Nephron progenitor cell (in vitro differentiated cells): ENCODE measurements at regions not wholly inside any gene's neighbourhood (a gene's known extent, or its start where the extent isn't known, plus 50 kb on each side); places are given as distances from the start of the nearest gene placed in this dataset.

ENCODE experiments used
- DNase-seq: peaks from one replicate; pipeline ENCODE4 v3.0.0; 2021
- H3K27ac Mint-ChIP-seq: 2 replicates; pipeline ENCODE4 v1.8.0; 2021; ENCODE audit warnings: mild to moderate bottlenecking, moderate library complexity, mixed read lengths
- H3K27me3 Mint-ChIP-seq: 2 replicates; pipeline ENCODE4 v1.8.0; 2021; ENCODE audit warnings: mild to moderate bottlenecking, low read depth, mixed read lengths; ENCODE audit not compliant: poor library complexity
- H3K36me3 Mint-ChIP-seq: 2 replicates; pipeline ENCODE4 v1.8.0; 2021; ENCODE audit warnings: low read depth, mixed read lengths
- H3K4me1 Mint-ChIP-seq: 2 replicates; pipeline ENCODE4 v1.8.0; 2021; ENCODE audit warnings: mixed read lengths
- H3K4me3 Mint-ChIP-seq: 2 replicates; pipeline ENCODE4 v1.8.0; 2021; ENCODE audit warnings: mild to moderate bottlenecking, moderate library complexity, mixed read lengths
- H3K9me3 Mint-ChIP-seq: 2 replicates; pipeline ENCODE4 v1.8.0; 2021; ENCODE audit warnings: mild to moderate bottlenecking, moderate library complexity, mixed read lengths
- TF ChIP-seq, protein P1 (sequence below): fragments of 200-600 bp; sonication (generic); IDR thresholded peaks from 2 replicates; pipeline ENCODE4 v1.5.0; 2021; ENCODE audit warnings: antibody characterized with exemption

DNA sequence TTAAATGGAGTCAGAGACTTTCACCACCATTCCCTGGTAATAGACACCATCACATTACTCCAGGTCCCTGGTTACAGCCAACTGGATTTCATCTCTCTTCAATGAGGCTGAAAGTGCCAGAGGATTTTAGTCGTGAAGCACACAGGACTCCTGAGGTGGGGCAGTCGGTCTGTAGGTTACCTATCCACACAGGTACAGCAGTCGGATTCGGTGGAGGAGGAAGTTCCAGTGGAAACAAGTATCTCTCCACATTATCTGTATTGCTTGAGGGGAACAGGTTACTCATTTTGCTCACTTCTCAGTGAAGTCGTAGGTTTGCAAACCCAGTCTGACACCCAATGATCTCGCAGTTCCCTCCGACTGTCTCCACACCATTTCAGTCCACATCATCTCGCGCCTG lies 82.3 kb upstream of the TMEM45B start:
- no peak overlapping the region for H3K27ac Mint-ChIP-seq
- peaks cover 63% of the 10 kb centered on the region for H3K4me1 Mint-ChIP-seq
- H3K9me3 Mint-ChIP-seq = peaks cover 14% of the 10 kb centered on the region
- DNase-seq = no peak
- no peak overlapping the region for H3K4me3 Mint-ChIP-seq
- TF ChIP-seq, protein P1, sequence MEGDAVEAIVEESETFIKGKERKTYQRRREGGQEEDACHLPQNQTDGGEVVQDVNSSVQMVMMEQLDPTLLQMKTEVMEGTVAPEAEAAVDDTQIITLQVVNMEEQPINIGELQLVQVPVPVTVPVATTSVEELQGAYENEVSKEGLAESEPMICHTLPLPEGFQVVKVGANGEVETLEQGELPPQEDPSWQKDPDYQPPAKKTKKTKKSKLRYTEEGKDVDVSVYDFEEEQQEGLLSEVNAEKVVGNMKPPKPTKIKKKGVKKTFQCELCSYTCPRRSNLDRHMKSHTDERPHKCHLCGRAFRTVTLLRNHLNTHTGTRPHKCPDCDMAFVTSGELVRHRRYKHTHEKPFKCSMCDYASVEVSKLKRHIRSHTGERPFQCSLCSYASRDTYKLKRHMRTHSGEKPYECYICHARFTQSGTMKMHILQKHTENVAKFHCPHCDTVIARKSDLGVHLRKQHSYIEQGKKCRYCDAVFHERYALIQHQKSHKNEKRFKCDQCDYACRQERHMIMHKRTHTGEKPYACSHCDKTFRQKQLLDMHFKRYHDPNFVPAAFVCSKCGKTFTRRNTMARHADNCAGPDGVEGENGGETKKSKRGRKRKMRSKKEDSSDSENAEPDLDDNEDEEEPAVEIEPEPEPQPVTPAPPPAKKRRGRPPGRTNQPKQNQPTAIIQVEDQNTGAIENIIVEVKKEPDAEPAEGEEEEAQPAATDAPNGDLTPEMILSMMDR = no peak
- H3K27me3 Mint-ChIP-seq = peaks cover 21% of the 10 kb centered on the region
- H3K36me3 Mint-ChIP-seq = no peaks in the 10 kb centered on the region

DNA sequence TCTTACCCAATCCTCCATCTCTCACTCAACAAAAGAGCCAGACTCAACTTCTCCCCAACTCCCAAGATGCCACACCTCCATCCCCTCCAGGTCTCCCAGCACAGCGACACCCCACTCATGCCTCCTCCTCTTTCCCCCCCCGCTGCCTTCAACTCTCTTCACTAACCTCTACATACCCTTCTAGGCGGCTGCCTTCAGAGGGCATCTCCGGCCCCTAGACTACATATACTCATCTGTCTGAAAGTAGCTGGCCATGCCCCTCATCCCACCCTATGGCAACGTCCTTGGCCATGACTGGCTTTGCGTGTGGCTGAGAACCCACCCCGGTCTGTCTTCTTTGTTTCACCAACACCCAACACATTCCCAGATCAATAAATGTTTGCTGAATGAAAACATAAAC lies 81.7 kb upstream of the TMEM45B start:
- TF ChIP-seq, protein P1 = no peak
- no peak for DNase-seq
- Mint-ChIP-seq H3K27ac (no peak overlapping the region), H3K27me3 (peaks cover 18% of the 10 kb centered on the region), H3K9me3 (peaks cover 14% of the 10 kb centered on the region), H3K4me3 (no peak overlapping the region), H3K4me1 (peaks cover 69% of the 10 kb centered on the region), H3K36me3 (no peaks in the 10 kb centered on the region)

DNA sequence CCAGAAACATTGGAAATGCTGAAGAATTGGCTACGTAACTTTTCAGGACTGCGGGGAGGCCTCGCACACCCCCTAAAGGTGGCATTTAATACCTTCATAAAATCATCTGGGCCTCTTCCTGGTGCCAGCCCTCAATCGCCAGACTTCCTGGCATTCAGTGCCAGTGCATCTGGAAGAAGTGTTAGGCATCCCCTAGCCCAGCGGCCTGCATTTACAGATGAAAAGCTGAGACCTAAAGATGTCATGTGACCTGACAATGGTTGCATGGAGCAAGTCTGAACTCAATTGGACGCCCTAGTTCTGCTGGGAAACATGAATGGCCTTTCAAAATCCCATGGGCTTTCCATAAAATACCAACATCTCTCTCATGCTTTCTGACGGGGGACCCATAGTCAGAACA lies 81.0 kb upstream of the TMEM45B start:
- H3K27ac Mint-ChIP-seq = no peak overlapping the region
- DNase-seq = no peak
- no peak overlapping the region for H3K4me3 Mint-ChIP-seq
- peaks cover 66% of the 10 kb centered on the region for H3K4me1 Mint-ChIP-seq
- peaks cover 18% of the 10 kb centered on the region for H3K27me3 Mint-ChIP-seq
- H3K36me3 Mint-ChIP-seq = no peaks in the 10 kb centered on the region
- TF ChIP-seq, protein P1 = no peak
- peaks cover 14% of the 10 kb centered on the region for H3K9me3 Mint-ChIP-seq

DNA sequence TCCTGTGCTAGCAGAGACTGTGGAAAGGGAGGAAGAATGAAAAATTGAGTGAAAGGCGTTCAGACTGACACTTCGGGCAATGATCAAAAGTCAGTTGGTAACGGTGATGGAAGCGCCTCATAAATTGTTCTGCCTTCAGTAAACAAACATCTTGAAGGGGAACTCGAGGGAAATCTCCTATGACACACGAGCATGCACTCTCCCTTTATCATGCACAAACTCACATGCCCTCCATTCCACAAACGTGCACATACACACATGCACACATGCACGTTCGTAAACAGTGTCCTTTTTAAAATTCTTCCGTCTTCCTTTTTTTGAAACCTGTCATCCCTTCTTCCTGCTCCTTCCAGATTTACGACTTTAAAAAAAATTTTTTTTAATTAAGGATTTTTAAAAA lies 77.8 kb upstream of the TMEM45B start:
- TF ChIP-seq, protein P1 = no peak
- Mint-ChIP-seq H3K4me1 (peaks cover 56% of the 10 kb centered on the region), H3K27me3 (peaks cover 17% of the 10 kb centered on the region), H3K27ac (no peak overlapping the region), H3K9me3 (peaks cover 14% of the 10 kb centered on the region), H3K4me3 (peak overlapping the region; percentile 10), H3K36me3 (no peaks in the 10 kb centered on the region)
- DNase-seq = no peak

DNA sequence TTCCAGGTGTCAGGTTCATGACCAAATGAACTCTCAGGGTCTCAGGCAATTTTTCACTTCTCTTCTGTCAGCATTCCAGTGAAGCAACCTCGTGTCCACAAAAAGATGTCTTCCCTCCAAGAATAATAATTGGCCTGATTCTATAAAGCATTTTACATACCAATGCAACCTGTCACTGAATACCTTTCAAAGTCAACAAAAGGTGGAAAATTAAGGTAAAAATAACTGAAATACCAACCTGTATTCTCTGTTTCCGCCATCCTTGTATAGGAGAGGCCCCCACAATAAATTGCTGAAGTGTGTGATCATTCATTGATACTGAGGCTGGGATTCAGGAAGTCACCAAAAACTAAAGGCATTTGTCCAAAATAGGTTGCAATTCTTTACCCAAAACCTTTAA lies 77.4 kb upstream of the TMEM45B start:
- TF ChIP-seq, protein P1 = no peak
- Mint-ChIP-seq H3K27ac (no peak overlapping the region), H3K27me3 (peaks cover 16% of the 10 kb centered on the region), H3K9me3 (peaks cover 14% of the 10 kb centered on the region), H3K4me1 (peaks cover 56% of the 10 kb centered on the region), H3K4me3 (no peak overlapping the region), H3K36me3 (no peaks in the 10 kb centered on the region)
- no peak for DNase-seq

DNA sequence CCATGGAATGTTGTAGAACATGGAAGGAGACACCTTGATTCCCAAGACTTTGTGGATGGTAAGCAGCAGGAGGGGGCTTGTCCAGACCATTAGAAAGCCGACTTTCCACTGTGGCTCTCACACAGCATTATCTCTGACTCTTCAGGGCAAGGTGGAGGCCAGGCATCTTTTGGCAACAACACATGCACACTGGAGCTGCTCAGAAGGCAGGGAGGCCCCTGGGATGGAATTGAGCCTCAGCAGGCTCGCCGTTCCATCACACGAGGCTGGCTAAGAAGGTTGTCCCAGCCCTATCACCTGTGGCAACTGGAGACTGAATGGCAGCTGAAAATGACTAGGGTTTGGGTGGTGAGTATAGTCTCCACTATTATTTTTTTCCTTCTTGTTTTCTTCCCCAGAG lies 76.3 kb upstream of the TMEM45B start:
- H3K36me3 Mint-ChIP-seq = no peaks in the 10 kb centered on the region
- H3K27me3 Mint-ChIP-seq = peaks cover 11% of the 10 kb centered on the region
- TF ChIP-seq, protein P1 = no peak
- no peak overlapping the region for H3K4me3 Mint-ChIP-seq
- H3K9me3 Mint-ChIP-seq = peaks cover 14% of the 10 kb centered on the region
- no peak for DNase-seq
- peaks cover 46% of the 10 kb centered on the region for H3K4me1 Mint-ChIP-seq
- no peak overlapping the region for H3K27ac Mint-ChIP-seq
